HFFc6 (cell line): ENCODE measurements at regions not wholly inside any gene's neighbourhood (a gene's known extent, or its start where the extent isn't known, plus 50 kb on each side); places are given as distances from the start of the nearest gene placed in this dataset.

Experiments
- DNase-seq: peaks from one replicate; pipeline ENCODE4 v3.0.0-alpha.2; 2018
- H3K27ac Mint-ChIP-seq: 2 replicates; pipeline ENCODE4 v1.8.0; 2020; ENCODE audit warnings: mild to moderate bottlenecking, mixed read lengths
- H3K27me3 Mint-ChIP-seq: 2 replicates; pipeline ENCODE4 v1.8.0; 2021; ENCODE audit warnings: mild to moderate bottlenecking, moderate library complexity, mixed read lengths; ENCODE audit not compliant: insufficient read depth
- H3K36me3 Mint-ChIP-seq: 2 replicates; pipeline ENCODE4 v1.8.0; 2021; ENCODE audit warnings: low read depth, mixed read lengths
- H3K4me1 Mint-ChIP-seq: 2 replicates; pipeline ENCODE4 v1.8.0; 2020; ENCODE audit warnings: low read depth, mixed read lengths
- H3K4me3 Mint-ChIP-seq: 2 replicates; pipeline ENCODE4 v1.8.0; 2020; ENCODE audit warnings: mild to moderate bottlenecking, moderate library complexity, mixed read lengths
- H3K9me3 Mint-ChIP-seq: 2 replicates; pipeline ENCODE4 v1.8.0; 2020; ENCODE audit warnings: mild to moderate bottlenecking, mixed read lengths
- TF ChIP-seq, protein P1 (sequence below): fragments of 200-600 bp; sonication (generic); IDR thresholded peaks from 2 replicates; pipeline ENCODE4 v1.5.0; 2021; ENCODE audit warnings: antibody characterized with exemption, mild to moderate bottlenecking

DNA sequence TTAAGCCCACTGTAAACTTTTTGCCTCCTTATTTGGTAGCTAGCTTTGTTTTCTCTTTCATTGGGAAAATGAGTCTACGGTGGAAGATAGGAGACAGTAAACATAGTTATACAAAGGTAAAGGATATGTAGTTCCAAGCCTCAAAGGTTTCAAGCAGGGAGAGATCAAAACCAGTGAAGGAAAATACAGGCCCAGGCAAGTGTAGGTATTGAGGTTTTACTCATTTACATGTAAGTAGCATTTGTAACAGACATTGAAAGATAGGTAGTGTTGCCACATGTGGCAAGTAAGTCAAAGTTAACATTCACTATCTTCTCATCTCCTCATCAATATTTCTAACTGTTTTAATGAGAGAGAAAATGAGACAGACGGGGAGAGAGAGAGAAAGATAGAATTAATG is 136.5 kb downstream of the RTL3 start:
- Mint-ChIP-seq H3K36me3 (no peaks in the 10 kb centered on the region), H3K27ac (no peak overlapping the region), H3K9me3 (no peaks in the 10 kb centered on the region), H3K4me3 (no peak overlapping the region), H3K4me1 (no peaks in the 10 kb centered on the region), H3K27me3 (no peaks in the 10 kb centered on the region)
- no peak for DNase-seq
- TF ChIP-seq, protein P1, sequence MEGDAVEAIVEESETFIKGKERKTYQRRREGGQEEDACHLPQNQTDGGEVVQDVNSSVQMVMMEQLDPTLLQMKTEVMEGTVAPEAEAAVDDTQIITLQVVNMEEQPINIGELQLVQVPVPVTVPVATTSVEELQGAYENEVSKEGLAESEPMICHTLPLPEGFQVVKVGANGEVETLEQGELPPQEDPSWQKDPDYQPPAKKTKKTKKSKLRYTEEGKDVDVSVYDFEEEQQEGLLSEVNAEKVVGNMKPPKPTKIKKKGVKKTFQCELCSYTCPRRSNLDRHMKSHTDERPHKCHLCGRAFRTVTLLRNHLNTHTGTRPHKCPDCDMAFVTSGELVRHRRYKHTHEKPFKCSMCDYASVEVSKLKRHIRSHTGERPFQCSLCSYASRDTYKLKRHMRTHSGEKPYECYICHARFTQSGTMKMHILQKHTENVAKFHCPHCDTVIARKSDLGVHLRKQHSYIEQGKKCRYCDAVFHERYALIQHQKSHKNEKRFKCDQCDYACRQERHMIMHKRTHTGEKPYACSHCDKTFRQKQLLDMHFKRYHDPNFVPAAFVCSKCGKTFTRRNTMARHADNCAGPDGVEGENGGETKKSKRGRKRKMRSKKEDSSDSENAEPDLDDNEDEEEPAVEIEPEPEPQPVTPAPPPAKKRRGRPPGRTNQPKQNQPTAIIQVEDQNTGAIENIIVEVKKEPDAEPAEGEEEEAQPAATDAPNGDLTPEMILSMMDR = no peak

DNA sequence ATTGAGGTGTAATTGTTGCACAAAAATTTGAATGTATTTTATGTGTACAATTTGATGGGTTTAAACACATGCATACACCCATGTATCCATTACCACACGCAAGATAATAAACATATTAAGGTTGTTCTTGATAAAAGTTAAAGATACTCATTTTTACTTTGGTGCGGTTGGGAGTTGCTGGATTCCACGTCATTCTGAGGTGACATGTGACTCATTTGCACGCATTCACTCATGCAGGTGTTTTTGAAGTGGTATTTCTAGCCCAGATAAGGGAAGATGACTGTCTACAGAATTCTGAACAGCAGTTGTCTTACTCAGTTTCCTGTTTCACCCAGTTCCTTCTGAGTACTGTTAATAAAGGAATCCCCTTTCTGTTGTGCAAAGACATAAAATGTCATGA is 142.0 kb downstream of the RTL3 start:
- H3K36me3 Mint-ChIP-seq = no peaks in the 10 kb centered on the region
- no peak overlapping the region for H3K27ac Mint-ChIP-seq
- TF ChIP-seq, protein P1 = no peak
- H3K27me3 Mint-ChIP-seq = no peaks in the 10 kb centered on the region; the same call in 1 of the 2 replicates
- H3K4me3 Mint-ChIP-seq = no peak overlapping the region
- no peaks in the 10 kb centered on the region for H3K4me1 Mint-ChIP-seq
- DNase-seq = no peak
- no peaks in the 10 kb centered on the region for H3K9me3 Mint-ChIP-seq

DNA sequence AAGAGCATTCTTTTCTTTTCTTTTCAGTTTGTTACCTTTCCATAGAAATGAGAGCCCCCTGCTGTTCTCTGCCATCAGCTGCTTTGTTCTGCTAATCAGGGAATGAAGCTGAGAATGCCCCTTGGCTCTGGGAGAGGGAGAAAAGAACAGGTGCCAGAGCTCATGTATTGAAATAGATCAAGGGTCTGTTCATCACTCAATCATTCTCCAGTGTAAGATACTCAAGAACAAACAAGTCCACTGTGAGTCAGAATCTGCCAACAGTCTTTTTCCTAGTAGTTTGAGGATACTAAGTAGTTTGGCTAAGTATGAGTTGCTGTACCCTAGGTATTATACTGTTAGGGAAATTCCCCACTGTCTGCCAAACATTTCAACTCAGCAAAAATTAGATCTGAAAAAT is 144.3 kb downstream of the RTL3 start:
- no peaks in the 10 kb centered on the region for H3K9me3 Mint-ChIP-seq
- no peaks in the 10 kb centered on the region for H3K36me3 Mint-ChIP-seq
- H3K27me3 Mint-ChIP-seq = no peaks in the 10 kb centered on the region; the same call in 1 of the 2 replicates
- H3K4me1 Mint-ChIP-seq = no peaks in the 10 kb centered on the region
- TF ChIP-seq, protein P1 = no peak
- no peak overlapping the region for H3K27ac Mint-ChIP-seq
- no peak overlapping the region for H3K4me3 Mint-ChIP-seq
- DNase-seq = no peak

DNA sequence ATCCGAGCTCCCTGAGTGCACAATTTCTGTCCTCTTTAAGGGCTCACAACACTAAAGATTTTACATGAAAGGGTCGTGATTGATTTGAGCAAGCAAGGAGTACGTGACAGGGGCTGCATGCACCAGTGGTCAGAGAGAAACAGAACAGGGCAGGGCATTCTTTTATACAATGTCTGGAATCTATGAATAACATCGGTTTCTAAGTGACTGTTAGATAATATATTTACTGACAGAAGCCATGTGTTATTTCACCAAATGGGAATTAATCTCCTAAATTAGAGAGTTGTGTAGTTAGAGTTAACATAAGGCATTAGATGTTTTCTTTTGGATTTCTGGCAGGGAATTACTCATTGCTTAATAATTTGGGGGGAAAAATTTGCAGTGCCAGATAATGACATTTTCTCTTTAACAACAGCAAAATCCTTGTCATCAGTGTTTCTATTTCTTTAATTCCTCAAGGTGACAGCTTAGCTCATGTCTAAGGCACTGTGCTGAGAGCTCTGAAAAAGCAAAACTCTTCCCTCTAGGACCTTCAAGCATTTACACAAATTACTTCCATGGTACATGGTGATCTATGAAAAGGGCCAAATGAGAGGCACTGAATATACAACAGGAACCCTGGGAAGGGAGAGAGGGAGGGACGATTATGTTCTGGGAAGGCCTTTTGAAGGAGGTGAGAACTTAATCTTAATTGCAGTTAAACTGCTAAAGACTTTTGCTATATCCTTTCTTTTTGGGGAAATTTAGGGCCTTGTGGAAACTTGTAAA is 145.0 kb downstream of the RTL3 start:
- H3K27ac Mint-ChIP-seq = no peak overlapping the region
- H3K36me3 Mint-ChIP-seq = no peaks in the 10 kb centered on the region
- TF ChIP-seq, protein P1 = no peak
- H3K9me3 Mint-ChIP-seq = no peaks in the 10 kb centered on the region
- no peak overlapping the region for H3K4me3 Mint-ChIP-seq
- no peaks in the 10 kb centered on the region; the same call in 1 of the 2 replicates for H3K27me3 Mint-ChIP-seq
- no peak for DNase-seq
- no peaks in the 10 kb centered on the region for H3K4me1 Mint-ChIP-seq

DNA sequence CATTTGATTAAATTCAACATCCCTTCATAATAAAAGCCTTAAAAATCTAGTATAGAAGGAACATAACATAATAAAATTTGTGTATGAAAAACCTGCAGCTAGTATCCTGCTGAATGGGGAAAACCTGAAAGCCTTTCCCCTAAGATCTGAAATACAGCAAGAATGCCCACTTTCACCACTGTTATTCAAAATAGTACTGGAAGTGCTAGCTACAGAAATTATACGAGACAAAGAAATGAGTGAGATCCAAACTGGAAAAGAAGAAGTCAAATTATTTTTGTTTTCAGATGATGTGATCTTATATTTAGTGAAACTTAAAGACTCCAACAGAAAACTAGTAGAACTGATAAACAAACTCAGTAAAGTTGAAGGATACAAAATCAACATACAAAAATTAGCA is 152.9 kb downstream of the RTL3 start:
- Mint-ChIP-seq H3K27me3 (no peaks in the 10 kb centered on the region; the same call in 1 of the 2 replicates), H3K9me3 (no peaks in the 10 kb centered on the region), H3K4me3 (no peak overlapping the region), H3K4me1 (no peaks in the 10 kb centered on the region), H3K27ac (no peak overlapping the region), H3K36me3 (no peaks in the 10 kb centered on the region)
- DNase-seq = no peak
- TF ChIP-seq, protein P1 = no peak
